Upper lobe of left lung (tissue), 6 donors: ENCODE measurements at regions not wholly inside any gene's neighbourhood (a gene's known extent, or its start where the extent isn't known, plus 50 kb on each side); places are given as distances from the start of the nearest gene placed in this dataset.

Experiments used
- ATAC-seq, 2 donors: fragments of 200-7000 bp; cut with Tn5 transposase; one replicate each; pipeline ENCODE4 v1.9.1; 2022; ENCODE audit warnings: mild to moderate bottlenecking in 2 of 2, moderate library complexity in 2 of 2; ENCODE audit not compliant: low FRiP score in 2 of 2
- DNase-seq, 2 donors: peaks; one replicate each; pipeline ENCODE4 v3.0.0-alpha.2; 2019 to 2020
- H3K27ac ChIP-seq, 4 donors: fragments of 200-600 bp; sonication (generic); one replicate each; pipeline ENCODE4 v1.5.1; 2016 to 2019
- H3K27me3 ChIP-seq, 4 donors: fragments of 200-600 bp; sonication (generic); one replicate each; pipeline ENCODE4 v1.5.1; 2017 to 2019
- H3K36me3 ChIP-seq, 4 donors: fragments of 200-600 bp; sonication (generic); one replicate each; pipeline ENCODE4 v1.5.1; 2016 to 2019
- H3K4me1 ChIP-seq, 4 donors: fragments of 200-600 bp; sonication (generic); one replicate each; pipeline ENCODE4 v1.5.1; 2018 to 2019
- H3K4me3 ChIP-seq, 4 donors: fragments of 200-600 bp; sonication (generic); one replicate each; pipeline ENCODE4 v1.5.1; 2017 to 2019; ENCODE audit warnings: mild to moderate bottlenecking in 2 of 4, moderate library complexity in 1 of 4
- H3K9me3 ChIP-seq, 4 donors: fragments of 200-600 bp; sonication (generic); one replicate each; pipeline ENCODE4 v1.5.1; 2018 to 2019
- CTCF ChIP-seq, 6 experiments: fragments of 450-650 bp in 4 of 6; fragments of 200-600 bp in 2 of 6; sonication (generic) in 2 of 6; IDR thresholded peaks; one replicate each; pipeline ENCODE4 v1.5.1; 2016 to 2019; ENCODE audit warnings: antibody characterized with exemption in 6 of 6
- EP300 ChIP-seq, 4 donors: sonication (generic); formaldehyde crosslinking; IDR thresholded peaks; one replicate each; pipeline ENCODE4 v1.5.1; 2017; ENCODE audit warnings: antibody characterized with exemption in 4 of 4, control low read depth in 2 of 4
- POLR2A ChIP-seq, 4 donors: fragments of 450-650 bp; IDR thresholded peaks; one replicate each; pipeline ENCODE4 v1.5.1; 2016 to 2017; ENCODE audit warnings: antibody characterized with exemption in 4 of 4, mild to moderate bottlenecking in 2 of 4
- POLR2AphosphoS5 ChIP-seq, 2 donors: sonication (generic); formaldehyde crosslinking; IDR thresholded peaks; one replicate each; pipeline ENCODE4 v1.5.1; 2017; ENCODE audit warnings: antibody characterized with exemption in 2 of 2
- WGBS, 2 donors: methylation state at CpG; one replicate each; pipeline ENCODE4 v1.1.5; 2017 to 2018; 5-methylcytosine and 5-hydroxymethylcytosine counted together
- donor health status: DM: no; HTN: no; CAD: no; lungs with moderate emphysema.
- donor health status: DM: no; HTN: yes; CAD: no; lungs with severe emphysema.

- Histone ChIP-seq H3K4me3 (no peak overlapping the region), H3K27me3 (no peaks in the 10 kb centered on the region), H3K36me3 (no peaks in the 10 kb centered on the region), H3K9me3 (no peaks in the 10 kb centered on the region), H3K4me1 (peaks cover 13 to 20% (median 15%) of the 10 kb centered on the region in 4 donors), H3K27ac (peak overlapping the region in 1 of 4 donors; percentile 25)
- no peak for TF ChIP-seq EP300 (IDR thresholded peaks at IDR 0.05)
- TF ChIP-seq POLR2AphosphoS5 (IDR thresholded peaks at IDR 0.05), result no peak
- TF ChIP-seq POLR2A (IDR thresholded peaks at IDR 0.05), result no peak
- TF ChIP-seq CTCF (IDR thresholded peaks at IDR 0.05), result no peak
- ATAC-seq, result peak; percentile 40 to 63
- DNase-seq, result no peak
- WGBS, 2 donors, result 28 to 32% methylated on average over 3 of the region's 3 CpGs
Observed at GRCh38 chr14:38839694-38840365, 263.2 kb downstream of the SEC23A start.

- ATAC-seq, result no peak
- WGBS, 2 donors, result 80 to 86% methylated on average over 8 of the region's 8 CpGs
Observed at GRCh38 chr14:38838979-38839323, 264.1 kb downstream of the SEC23A start.

GRCh38 chr14:38838049-38838978 is 264.7 kb downstream of the SEC23A start:
- Histone ChIP-seq H3K36me3 (no peaks in the 10 kb centered on the region), H3K4me1 (peaks cover 13 to 20% (median 15%) of the 10 kb centered on the region in 4 donors)

More at GRCh38 chr14:38838979-38839323, 264.1 kb downstream of the SEC23A start:
- TF ChIP-seq POLR2A (IDR thresholded peaks at IDR 0.05) (no peak), EP300 (IDR thresholded peaks at IDR 0.05) (no peak), CTCF (IDR thresholded peaks at IDR 0.05) (no peak), POLR2AphosphoS5 (IDR thresholded peaks at IDR 0.05) (no peak)
- no peaks in the 10 kb centered on the region for H3K9me3 ChIP-seq
- no peaks in the 10 kb centered on the region for H3K27me3 ChIP-seq
- H3K4me1 ChIP-seq, result peaks cover 13 to 20% (median 15%) of the 10 kb centered on the region in 4 donors
- H3K27ac ChIP-seq, result no peak overlapping the region
- no peak overlapping the region for H3K4me3 ChIP-seq
- H3K36me3 ChIP-seq, result no peaks in the 10 kb centered on the region
- no peak for DNase-seq

GRCh38 chr14:38837343-38838048 is 265.5 kb downstream of the SEC23A start:
- WGBS, 2 donors, result 89 to 94% methylated on average over 7 to 15 of the region's 17 CpGs
- peak in 1 of 2 donors; percentile 22 for ATAC-seq
- H3K27ac ChIP-seq, result no peak overlapping the region

More at GRCh38 chr14:38838049-38838978, 264.7 kb downstream of the SEC23A start:
- Histone ChIP-seq H3K9me3 (no peaks in the 10 kb centered on the region), H3K4me3 (no peak overlapping the region), H3K27me3 (no peaks in the 10 kb centered on the region), H3K27ac (peak overlapping the region in 1 of 4 donors; percentile 14)
- ATAC-seq (peak in 1 of 2 donors; percentile 27), DNase-seq (peak in 1 of 2 donors; percentile 42)
- TF ChIP-seq POLR2A (IDR thresholded peaks at IDR 0.05) (no peak), EP300 (IDR thresholded peaks at IDR 0.05) (no peak), CTCF (IDR thresholded peaks at IDR 0.05) (no peak), POLR2AphosphoS5 (IDR thresholded peaks at IDR 0.05) (no peak)
- 85 to 89% methylated on average over 24 to 27 of the region's 27 CpGs for WGBS, 2 donors

More at GRCh38 chr14:38837343-38838048, 265.5 kb downstream of the SEC23A start:
- DNase-seq, result peak in 1 of 2 donors; percentile 65
- Histone ChIP-seq H3K4me3 (no peak overlapping the region), H3K27me3 (no peaks in the 10 kb centered on the region), H3K4me1 (peaks cover 13 to 20% (median 15%) of the 10 kb centered on the region in 4 donors), H3K9me3 (no peaks in the 10 kb centered on the region), H3K36me3 (no peaks in the 10 kb centered on the region)
- TF ChIP-seq POLR2A (IDR thresholded peaks at IDR 0.05), result no peak
- TF ChIP-seq EP300 (IDR thresholded peaks at IDR 0.05), result no peak
- TF ChIP-seq CTCF (IDR thresholded peaks at IDR 0.05), result no peak
- TF ChIP-seq POLR2AphosphoS5 (IDR thresholded peaks at IDR 0.05), result no peak
